ENCODE measurements at regions not wholly inside any gene's neighbourhood (a gene's known extent, or its start where the extent isn't known, plus 50 kb on each side); places are given as distances from the start of the nearest gene placed in this dataset.

GRCh38 chrX:43525901-43526610, 130.0 kb upstream of the MAOA start:
- DNase-seq = no peak

DNA sequence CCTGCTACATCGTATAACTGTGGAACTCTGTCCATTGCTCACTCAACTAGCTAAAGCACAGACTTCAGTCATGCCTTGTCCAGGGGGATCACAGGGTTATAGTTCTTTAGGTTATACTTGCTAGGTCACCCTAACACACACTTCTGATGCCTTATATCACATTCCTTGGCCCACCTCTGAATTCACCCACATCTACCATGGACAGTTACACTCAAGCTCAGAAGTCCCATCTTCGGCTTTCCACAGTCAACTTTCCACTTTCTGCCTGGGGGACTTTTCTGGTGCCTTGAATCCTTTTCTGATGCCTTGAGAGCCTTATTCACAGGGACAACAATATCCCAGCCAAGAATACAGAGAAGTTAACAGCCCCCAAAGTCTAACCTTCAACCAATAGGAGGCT, 129.2 kb upstream of the MAOA start:
- no peak for DNase-seq

DNA sequence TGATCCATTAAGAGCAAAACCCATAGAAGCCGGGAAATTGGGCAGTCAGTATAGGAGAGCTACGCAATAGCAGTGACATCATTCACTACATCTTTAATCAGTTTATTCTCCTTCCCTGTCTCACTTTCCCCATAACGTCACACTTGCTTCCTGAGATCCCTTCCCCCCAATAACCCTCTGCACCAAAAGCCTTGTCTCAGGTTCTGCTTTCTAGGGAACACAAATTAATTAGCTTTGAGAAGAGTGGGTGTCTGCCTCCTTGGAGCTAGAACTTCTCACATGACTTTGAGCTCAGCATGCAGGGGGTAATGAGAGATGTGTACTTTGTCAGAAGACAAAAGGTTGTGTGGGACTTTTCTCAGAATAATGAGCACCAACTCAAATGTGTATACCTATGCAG, 128.3 kb upstream of the MAOA start:
- no peak for DNase-seq

DNA sequence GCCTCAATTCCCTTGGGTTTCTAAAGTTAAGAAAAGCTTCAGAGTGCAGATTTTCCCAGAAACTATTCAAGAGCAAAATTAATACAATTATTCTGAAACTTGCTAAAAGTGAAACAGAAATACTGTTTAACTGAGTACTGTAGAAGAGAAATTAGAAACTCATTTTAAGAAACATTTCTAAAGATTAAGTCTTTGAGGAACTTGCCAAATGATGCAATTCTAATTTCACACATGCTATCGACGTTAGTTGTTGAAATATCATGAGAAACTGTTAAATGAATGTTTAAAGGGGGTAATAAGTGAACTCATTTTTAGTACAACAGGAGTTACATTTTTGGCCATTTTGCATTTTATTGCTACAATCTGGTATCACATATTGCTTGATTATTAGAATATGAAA, 125.3 kb upstream of the MAOA start:
- no peak for DNase-seq

DNA sequence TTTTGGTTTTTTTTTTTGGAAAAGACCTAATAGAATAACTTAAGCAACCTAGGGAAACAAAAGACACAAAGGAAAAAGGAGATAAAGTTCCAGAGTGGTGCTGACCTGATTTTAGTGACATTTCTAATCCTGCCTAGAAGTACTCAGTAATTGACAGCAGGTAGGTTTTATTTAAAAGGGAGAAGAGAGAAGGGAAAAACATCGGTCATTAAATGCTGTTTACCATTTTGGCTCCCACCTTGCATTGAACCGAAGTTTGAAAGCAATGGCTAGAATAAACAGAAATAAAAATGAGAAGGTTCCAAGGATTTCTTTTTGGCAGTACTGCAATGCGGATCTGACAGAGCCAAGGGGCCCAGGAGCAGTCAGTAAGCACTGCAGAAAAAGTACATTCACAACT, 115.8 kb upstream of the MAOA start:
- DNase-seq = no peak

GRCh38 chrX:43551590-43551989, 104.5 kb upstream of the MAOA start:
- DNase-seq = no peak

DNA sequence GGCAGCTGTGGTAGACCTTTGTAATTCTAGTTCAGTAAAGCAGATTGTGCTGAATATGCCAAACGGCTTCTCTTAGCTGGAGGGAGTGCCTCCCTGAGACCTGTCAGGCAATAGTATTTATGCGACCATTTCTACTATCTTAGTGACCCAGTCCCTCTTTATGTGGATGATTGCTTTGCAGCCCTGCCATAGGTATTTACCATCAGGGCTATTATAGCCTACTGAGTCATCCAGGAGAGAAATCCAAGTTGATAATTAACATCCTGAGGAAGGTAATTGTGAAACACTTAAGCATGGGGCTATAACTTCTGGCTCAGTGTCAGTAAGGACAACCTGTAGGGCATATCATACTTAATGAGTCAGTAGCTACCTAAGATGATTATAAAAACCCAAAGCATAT, 103.9 kb upstream of the MAOA start:
- no peak for DNase-seq

DNA sequence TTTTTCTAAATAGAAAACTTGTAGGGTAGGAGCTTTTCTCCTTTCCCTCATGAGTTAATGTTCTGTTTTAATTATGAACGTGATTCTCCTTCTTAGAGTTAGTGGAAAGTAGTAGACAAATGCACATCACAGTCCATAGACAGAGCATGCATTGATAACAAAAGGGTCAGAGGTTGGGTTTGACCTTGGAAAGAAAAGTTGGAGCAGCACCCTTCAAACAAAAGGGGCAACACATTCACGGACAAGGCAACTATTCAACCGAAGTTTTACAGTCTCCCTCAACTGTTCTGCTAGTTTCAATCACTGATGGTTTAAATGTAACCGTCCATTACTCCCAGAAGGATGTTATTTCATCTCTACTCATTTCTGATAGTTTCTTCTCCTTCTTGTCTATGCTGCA, 103.4 kb upstream of the MAOA start:
- DNase-seq = no peak

- DNase-seq = no peak
These were observed 102.8 kb upstream of the MAOA start for GRCh38 chrX:43553257-43553656.

- DNase-seq = no peak
These were observed 99.9 kb upstream of the MAOA start for GRCh38 chrX:43556207-43556606.

GRCh38 chrX:43557792-43558191, 98.3 kb upstream of the MAOA start:
- DNase-seq = peak; percentile 57

- peak; percentile 17 for DNase-seq
These were observed 96.5 kb upstream of the MAOA start for GRCh38 chrX:43559644-43560043.

DNA sequence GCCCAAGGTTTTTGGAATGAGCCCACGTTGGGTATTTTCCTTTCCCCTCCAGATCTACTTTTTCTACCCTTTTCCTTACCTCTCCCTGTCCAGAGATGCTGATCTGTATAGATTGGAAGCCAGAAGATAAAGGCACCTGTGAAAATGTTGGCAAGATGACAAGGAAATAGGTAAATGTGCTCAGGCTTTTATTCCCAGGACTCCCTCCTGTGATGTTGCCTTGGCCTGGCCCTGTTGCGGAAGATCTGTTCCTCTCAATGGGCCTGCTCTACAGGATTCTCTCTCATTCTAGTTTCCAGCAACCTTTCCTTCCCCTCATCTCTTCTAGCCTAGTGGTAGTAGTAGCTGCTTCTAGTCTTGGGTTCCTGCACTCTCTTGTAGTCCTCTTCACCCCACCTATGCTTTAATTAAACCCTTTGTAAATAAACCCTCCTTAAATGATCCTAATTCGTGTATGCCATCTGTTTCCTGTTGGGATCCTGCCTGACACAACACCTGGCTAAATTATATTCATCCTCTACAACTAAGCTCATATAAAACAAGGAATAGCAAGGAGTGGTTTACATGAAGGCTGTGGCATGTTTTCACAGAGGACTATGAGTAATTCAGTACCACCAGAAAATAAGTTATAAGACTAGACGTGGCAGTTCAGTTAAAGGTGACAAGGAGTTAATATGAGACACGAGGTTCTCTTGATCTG, 95.7 kb upstream of the MAOA start:
- no peak for DNase-seq

- DNase-seq = no peak
These were observed 93.7 kb upstream of the MAOA start for GRCh38 chrX:43562372-43562771.

DNA sequence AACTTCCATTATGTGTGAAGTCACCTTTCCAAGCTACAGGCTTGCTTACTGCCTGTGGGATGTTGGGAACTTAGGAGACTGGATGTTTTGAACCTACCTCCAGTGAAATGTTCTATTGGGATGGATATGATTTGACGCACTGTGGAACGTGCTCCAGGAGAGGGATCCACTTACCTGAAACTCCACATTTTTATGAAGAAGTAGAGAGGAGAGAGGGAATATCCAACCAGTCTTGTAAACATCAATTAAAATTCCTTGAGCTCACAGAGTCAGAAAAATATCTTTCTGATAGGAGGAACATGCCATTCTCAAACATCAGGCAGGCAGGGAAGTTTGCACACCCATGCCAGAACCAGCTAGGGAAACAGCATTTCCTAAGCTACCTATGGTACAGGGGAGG, 91.1 kb upstream of the MAOA start:
- DNase-seq = no peak

- DNase-seq = no peak
These were observed 89.9 kb upstream of the MAOA start for GRCh38 chrX:43566170-43566569.

DNA sequence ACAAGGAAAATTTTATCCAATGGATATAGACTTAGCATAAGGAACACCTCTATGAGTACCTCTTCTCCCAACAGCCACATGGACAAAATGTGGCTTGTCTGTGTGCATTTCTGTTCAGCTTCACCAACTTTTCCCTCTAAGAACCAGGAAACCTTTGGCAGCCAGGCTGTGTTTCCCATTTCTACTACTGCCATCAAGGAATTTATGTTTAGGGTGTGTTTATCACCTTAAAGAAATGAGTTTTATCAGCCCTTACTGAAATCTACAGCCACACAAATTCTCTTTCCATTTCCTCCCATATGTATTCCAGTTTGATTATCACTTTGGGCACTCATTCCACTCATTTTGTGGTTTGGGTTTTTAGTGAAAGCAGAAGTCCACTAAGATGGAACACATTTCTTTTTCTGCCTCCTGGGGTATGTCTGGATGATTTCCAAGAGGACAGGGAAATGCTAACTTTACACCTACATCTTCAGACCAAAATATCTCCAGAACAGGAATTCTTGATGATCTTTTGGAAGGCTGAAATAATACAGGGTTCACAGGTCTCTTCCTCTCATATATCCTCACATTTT, 82.6 kb upstream of the MAOA start:
- DNase-seq = no peak

GRCh38 chrX:43580621-43581020, 75.5 kb upstream of the MAOA start:
- no peak for DNase-seq

DNA sequence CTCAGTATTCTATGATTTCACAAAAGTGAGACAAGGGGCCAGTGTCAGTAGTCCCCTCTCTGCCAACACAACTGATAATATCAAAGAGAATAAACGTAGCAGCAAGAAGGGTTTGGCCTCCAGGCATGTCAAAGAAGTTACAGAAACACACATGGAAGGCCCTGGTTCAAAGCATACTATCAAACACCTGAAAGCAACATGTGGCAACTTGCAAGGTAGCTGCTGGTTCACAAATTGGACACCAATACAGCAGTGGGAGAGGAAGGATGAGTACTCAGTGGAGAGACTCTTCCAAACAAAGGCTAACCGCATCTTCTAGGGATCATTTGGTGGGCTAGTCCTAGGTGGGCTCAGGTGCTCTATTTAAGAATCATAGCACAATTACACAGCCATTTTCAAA, 74.9 kb upstream of the MAOA start:
- DNase-seq = no peak

DNA sequence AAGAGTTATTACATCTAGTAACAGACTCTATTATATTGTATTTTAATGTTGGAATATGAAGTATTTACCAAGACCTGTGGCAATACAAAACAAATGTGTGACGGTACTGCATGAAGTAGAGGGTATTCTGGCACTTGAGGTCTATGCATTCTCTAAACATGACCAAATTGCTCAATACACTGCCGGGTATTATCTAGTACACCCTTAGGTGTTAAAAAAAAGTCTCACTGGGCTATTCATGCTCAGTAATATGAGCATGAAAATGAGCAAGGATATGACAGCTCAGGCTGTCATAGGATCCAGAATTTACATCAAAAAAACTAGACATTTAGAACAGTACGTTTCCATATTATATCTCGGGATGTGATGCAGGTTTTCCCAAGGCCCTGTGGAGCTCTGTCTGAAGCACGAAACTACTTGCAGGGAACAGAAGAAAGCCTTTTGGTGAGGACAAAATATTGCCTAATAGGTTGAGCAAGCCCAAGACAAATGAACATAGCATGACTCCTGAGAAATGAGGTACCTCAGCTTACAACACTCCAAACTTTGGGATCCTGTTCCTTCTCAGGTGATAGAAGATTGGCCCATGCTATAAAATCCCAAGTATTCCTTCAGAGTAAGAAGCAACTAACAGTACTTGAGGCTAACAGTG, 74.1 kb upstream of the MAOA start:
- no peak for DNase-seq

GRCh38 chrX:43582540-43582913, 73.6 kb upstream of the MAOA start:
- DNase-seq = no peak

GRCh38 chrX:43585922-43586321, 70.2 kb upstream of the MAOA start:
- no peak for DNase-seq

DNA sequence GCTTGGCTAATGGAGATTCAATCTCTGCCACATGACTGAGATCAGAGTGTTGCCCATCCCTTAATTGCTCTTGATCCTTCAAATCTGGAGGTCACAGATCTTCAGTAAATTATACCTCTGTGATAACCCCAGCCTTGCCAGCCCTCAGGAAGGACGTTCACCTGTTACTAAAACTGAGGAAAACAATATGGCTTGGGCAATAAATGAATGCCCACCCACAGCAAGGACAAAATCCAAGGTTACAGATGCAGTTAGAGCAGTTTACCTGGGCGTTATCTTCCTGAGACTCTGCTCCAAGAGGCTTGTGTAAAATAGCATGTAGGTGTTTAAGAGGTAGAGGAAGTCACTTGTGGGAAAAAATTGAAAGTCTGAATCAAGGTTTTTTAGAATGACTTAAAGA, 69.3 kb upstream of the MAOA start:
- DNase-seq = no peak

DNA sequence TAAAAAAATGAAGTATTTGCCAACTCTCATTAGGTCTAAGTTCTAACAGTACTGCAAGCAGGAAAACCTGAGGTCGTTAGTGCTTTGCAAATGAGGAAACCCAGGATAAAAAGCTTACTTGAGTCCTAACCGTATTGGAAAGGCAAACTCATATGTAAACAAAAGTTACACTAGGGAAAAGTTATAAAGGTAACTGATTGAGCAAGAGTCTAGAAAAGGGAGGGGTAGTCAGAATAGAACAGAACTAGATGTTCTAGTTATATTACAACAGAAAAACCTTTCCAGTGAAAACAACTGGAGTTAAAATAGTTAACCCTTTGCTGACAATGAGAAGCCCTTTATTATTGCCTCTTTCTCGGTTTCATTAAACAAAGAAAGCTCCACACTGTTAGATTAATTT, 66.4 kb upstream of the MAOA start:
- DNase-seq = no peak
